AG10803 (cell line): ENCODE measurements at regions not wholly inside any gene's neighbourhood (a gene's known extent, or its start where the extent isn't known, plus 50 kb on each side); places are given as distances from the start of the nearest gene placed in this dataset.

ENCODE experiments used
- DNase-seq: peaks from one replicate; pipeline ENCODE4 v3.0.0; 2010; ENCODE audit warnings: low read depth
- H3K4me3 ChIP-seq: 2 replicates; pipeline ENCODE4 v1.5.1; 2011; ENCODE audit warnings: mild to moderate bottlenecking, low read length, control low read depth
- CTCF ChIP-seq: conservative IDR thresholded peaks from 2 replicates; pipeline ENCODE4 v1.5.1; 2011; ENCODE audit warnings: mild to moderate bottlenecking, low read length, control low read depth, inconsistent platforms

GRCh38 chr13:103315711-103316110 lies 249.5 kb upstream of the SLC10A2 start:
- no peak for TF ChIP-seq CTCF
- DNase-seq: no peak

GRCh38 chr13:103312467-103312866 lies 246.2 kb upstream of the SLC10A2 start:
- no peak for TF ChIP-seq CTCF
- no peak for DNase-seq
- no peak overlapping the region for H3K4me3 ChIP-seq

More at GRCh38 chr13:103315711-103316110, 249.5 kb upstream of the SLC10A2 start:
- no peak overlapping the region for H3K4me3 ChIP-seq

GRCh38 chr13:103308667-103309066 lies 242.4 kb upstream of the SLC10A2 start:
- H3K4me3 ChIP-seq: no peak overlapping the region
- no peak for DNase-seq
- no peak for TF ChIP-seq CTCF

- DNase-seq: no peak
- TF ChIP-seq CTCF: no peak
- H3K4me3 ChIP-seq: no peak overlapping the region
Measured at GRCh38 chr13:103306163-103306562, 239.9 kb upstream of the SLC10A2 start.

GRCh38 chr13:103303078-103303651 lies 236.9 kb upstream of the SLC10A2 start:
- TF ChIP-seq CTCF: no peak
- H3K4me3 ChIP-seq: no peak overlapping the region
- no peak for DNase-seq

GRCh38 chr13:103302676-103303075 lies 236.5 kb upstream of the SLC10A2 start:
- no peak for TF ChIP-seq CTCF
- no peak overlapping the region for H3K4me3 ChIP-seq
- DNase-seq: no peak

- TF ChIP-seq CTCF: no peak
- no peak overlapping the region for H3K4me3 ChIP-seq
- no peak for DNase-seq
Measured at GRCh38 chr13:103299079-103299478, 232.9 kb upstream of the SLC10A2 start.
